ENCODE measurements at regions not wholly inside any gene's neighbourhood (a gene's known extent, or its start where the extent isn't known, plus 50 kb on each side); places are given as distances from the start of the nearest gene placed in this dataset.
"Not testable (repeated sequence)": the region's sequence is repeated elsewhere in the genome, so short reads cannot be mapped to it uniquely, and the experiment has no call there.

GRCh38 chr4:63965875-63966274 is 443.4 kb downstream of the TECRL start:
- DNase-seq (no peak), ATAC-seq (no peak)
- Histone ChIP-seq H3K9me3 (peaks cover 3% of the 10 kb centered on the region), H3K4me1 (ENCODE audit: low read depth) (no peaks in the 10 kb centered on the region), H3K4me3 (no peak overlapping the region), H3K36me3 (ENCODE audit: low read depth) (no peaks in the 10 kb centered on the region)
- no peak for TF ChIP-seq CTCF (IDR thresholded peaks at IDR 0.05)
- intact Hi-C loops (cut with DNase I, micrococcal nuclease) = no loop called here

GRCh38 chr4:63942706-63943286 is 466.5 kb downstream of the TECRL start:
- DNase-seq; H3K4me1 ChIP-seq (ENCODE audit: low read depth); H3K9me3 ChIP-seq; H3K36me3 ChIP-seq (ENCODE audit: low read depth); H3K4me3 ChIP-seq; intact Hi-C loops (cut with DNase I, micrococcal nuclease); ATAC-seq: not testable (repeated sequence)

GRCh38 chr4:63937961-63938360 is 471.3 kb downstream of the TECRL start:
- TF ChIP-seq CTCF (IDR thresholded peaks at IDR 0.05) = no peak
- peak in 1 of 3 donors; percentile 21 for DNase-seq
- H3K4me1 ChIP-seq (ENCODE audit: low read depth) = no peaks in the 10 kb centered on the region
- H3K36me3 ChIP-seq (ENCODE audit: low read depth) = no peaks in the 10 kb centered on the region
- H3K9me3 ChIP-seq = peaks cover 3% of the 10 kb centered on the region
- intact Hi-C loops (cut with DNase I, micrococcal nuclease) = no loop called here
- peak; percentile 40 for ATAC-seq
- no peak overlapping the region for H3K4me3 ChIP-seq

- ATAC-seq = no peak
- DNase-seq = no peak
Measured at GRCh38 chr4:63922146-63922545, 487.1 kb downstream of the TECRL start.

DNA sequence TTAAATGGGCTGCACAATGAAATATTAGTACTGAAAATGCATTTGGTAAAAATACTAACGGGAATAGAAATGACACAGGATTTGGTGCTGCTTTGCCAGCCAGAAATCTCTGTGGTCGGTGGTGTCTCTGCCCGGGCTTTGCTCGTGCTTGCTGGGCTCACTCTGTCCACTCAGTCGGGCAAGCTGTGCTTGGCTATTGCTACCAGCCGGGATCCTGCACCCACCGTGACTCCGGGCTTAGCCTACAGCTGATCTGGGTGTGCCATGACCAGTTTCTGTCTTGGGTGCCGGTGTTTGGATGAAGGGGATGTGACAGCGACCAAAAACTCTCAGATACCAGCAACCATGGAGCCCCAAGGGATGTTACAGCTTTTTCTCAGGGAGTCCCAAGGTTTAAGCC is 487.7 kb downstream of the TECRL start:
- intact Hi-C loops (cut with DNase I, micrococcal nuclease) = no loop called here
- Histone ChIP-seq H3K36me3 (ENCODE audit: low read depth) (no peaks in the 10 kb centered on the region), H3K9me3 (peaks cover 10% of the 10 kb centered on the region), H3K4me1 (ENCODE audit: low read depth) (no peaks in the 10 kb centered on the region), H3K4me3 (no peak overlapping the region)
- no peak for ATAC-seq
- TF ChIP-seq CTCF (IDR thresholded peaks at IDR 0.05) = no peak
- DNase-seq = no peak

More at GRCh38 chr4:63922146-63922545, 487.1 kb downstream of the TECRL start:
- no peak for TF ChIP-seq CTCF (IDR thresholded peaks at IDR 0.05)
- H3K4me3 ChIP-seq = no peak overlapping the region
- no peaks in the 10 kb centered on the region for H3K36me3 ChIP-seq (ENCODE audit: low read depth)
- intact Hi-C loops (cut with DNase I, micrococcal nuclease) = no loop called here
- no peaks in the 10 kb centered on the region for H3K4me1 ChIP-seq (ENCODE audit: low read depth)
- peaks cover 10% of the 10 kb centered on the region for H3K9me3 ChIP-seq

- Histone ChIP-seq H3K9me3 (peaks cover 8% of the 10 kb centered on the region), H3K4me3 (no peak overlapping the region), H3K36me3 (ENCODE audit: low read depth) (no peaks in the 10 kb centered on the region), H3K4me1 (ENCODE audit: low read depth) (no peaks in the 10 kb centered on the region)
- ATAC-seq (no peak), DNase-seq (no peak)
- intact Hi-C loops (cut with DNase I, micrococcal nuclease) = no loop called here
- no peak for TF ChIP-seq CTCF (IDR thresholded peaks at IDR 0.05)
Measured at GRCh38 chr4:63919636-63920365, 489.4 kb downstream of the TECRL start.
